GM23338 (cell line): ENCODE measurements at regions not wholly inside any gene's neighbourhood (a gene's known extent, or its start where the extent isn't known, plus 50 kb on each side); places are given as distances from the start of the nearest gene placed in this dataset.
A peak's percentile ranks its signal among the peaks of the same experiment; 100 is the strongest.

Experiments
- ATAC-seq: fragments of 200-7000 bp; cut with Tn5 transposase; 3 replicates; pipeline ENCODE4 v1.9.1; 2020
- DNase-seq: peaks from one replicate; pipeline ENCODE4 v3.0.0-alpha.2; 2015; ENCODE audit warnings: low spot score
- H2AFZ ChIP-seq: fragments of 200-600 bp; sonication (generic); 2 replicates; pipeline ENCODE4 v1.8.0; 2016; ENCODE audit warnings: antibody characterized with exemption, mild to moderate bottlenecking, moderate library complexity
- H3F3A ChIP-seq: fragments of 200-600 bp; sonication (generic); replicated peaks from 2 replicates; pipeline ENCODE4 v1.8.0; 2017; ENCODE audit warnings: antibody characterized with exemption, mixed run types, low read depth
- H3K27ac ChIP-seq: fragments of 200-600 bp; sonication (generic); 2 replicates; pipeline ENCODE4 v1.6.1; 2016; ENCODE audit warnings: low read depth
- H3K27me3 ChIP-seq: fragments of 200-600 bp; sonication (generic); 2 replicates; pipeline ENCODE4 v1.8.0; 2016; ENCODE audit warnings: mild to moderate bottlenecking, mixed run types, moderate library complexity; ENCODE audit not compliant: insufficient read depth
- H3K36me3 ChIP-seq: fragments of 200-600 bp; sonication (generic); 2 replicates; pipeline ENCODE4 v1.8.0; 2016; ENCODE audit warnings: mild to moderate bottlenecking; ENCODE audit not compliant: insufficient read depth
- H3K4me1 ChIP-seq: fragments of 200-600 bp; sonication (generic); 2 replicates; pipeline ENCODE4 v1.8.0; 2016; ENCODE audit warnings: mild to moderate bottlenecking, moderate library complexity; ENCODE audit not compliant: insufficient read depth
- H3K4me2 ChIP-seq: fragments of 200-600 bp; sonication (generic); 2 replicates; pipeline ENCODE4 v1.7.1; 2017; ENCODE audit warnings: mixed run types
- H3K4me3 ChIP-seq: fragments of 200-600 bp; sonication (generic); 2 replicates; pipeline ENCODE4 v1.6.1; 2016; ENCODE audit warnings: mixed run types
- H3K79me2 ChIP-seq: fragments of 200-600 bp; sonication (generic); replicated peaks from 2 replicates; pipeline ENCODE4 v1.8.0; 2017; ENCODE audit warnings: mild to moderate bottlenecking; ENCODE audit not compliant: insufficient read depth
- H3K9me2 ChIP-seq: fragments of 200-600 bp; sonication (generic); 2 replicates; pipeline ENCODE4 v1.8.0; 2017; ENCODE audit not compliant: insufficient read depth
- H4K20me1 ChIP-seq: fragments of 200-600 bp; sonication (generic); replicated peaks from 2 replicates; pipeline ENCODE4 v1.8.0; 2017; ENCODE audit warnings: mild to moderate bottlenecking; ENCODE audit not compliant: insufficient read depth
- H3K27ac Mint-ChIP-seq: 2 replicates; pipeline ENCODE4 v1.8.0; 2020; ENCODE audit warnings: inconsistent platforms, mild to moderate bottlenecking, moderate library complexity, mixed read lengths
- H3K27me3 Mint-ChIP-seq: 3 replicates; pipeline ENCODE4 v1.8.0; 2022; ENCODE audit warnings: low read depth, mild to moderate bottlenecking, moderate library complexity, mixed read lengths, inconsistent platforms; ENCODE audit not compliant: insufficient read depth, poor library complexity
- H3K36me3 Mint-ChIP-seq: 3 replicates; pipeline ENCODE4 v1.8.0; 2021; ENCODE audit warnings: low read depth, mild to moderate bottlenecking, inconsistent platforms, moderate library complexity, mixed read lengths
- H3K4me1 Mint-ChIP-seq: 3 replicates; pipeline ENCODE4 v1.8.0; 2020; ENCODE audit warnings: mild to moderate bottlenecking, inconsistent platforms, mixed read lengths
- H3K4me3 Mint-ChIP-seq: 3 replicates; pipeline ENCODE4 v1.8.0; 2021; ENCODE audit warnings: moderate library complexity, mild to moderate bottlenecking, inconsistent platforms, mixed read lengths
- H3K9me3 Mint-ChIP-seq: 3 replicates; pipeline ENCODE4 v1.8.0; 2020; ENCODE audit warnings: moderate library complexity, mild to moderate bottlenecking, inconsistent platforms, mixed read lengths
- CREB1 ChIP-seq: fragments of 250-450 bp; sonication (Bioruptor Pico); IDR thresholded peaks from 2 replicates; pipeline ENCODE4 v1.5.0; 2020; ENCODE audit warnings: low read depth, mild to moderate bottlenecking, moderate library complexity
- CTCF ChIP-seq, 2 experiments: fragments of 200-600 bp in 1 of 2; sonication (generic) in 1 of 2; conservative IDR thresholded peaks; 2 replicates each; pipeline versions ENCODE4 v1.5.1 to v1.6.1; 2016 to 2017; ENCODE audit warnings: antibody characterized with exemption in 2 of 2, low read depth in 2 of 2, mild to moderate bottlenecking in 2 of 2, moderate library complexity in 1 of 2
- ETS1 ChIP-seq: IDR thresholded peaks from 2 replicates; pipeline ENCODE4 v1.6.1; 2016; ENCODE audit warnings: antibody characterized with exemption
- EZH2 ChIP-seq: fragments of 200-600 bp; sonication (generic); IDR thresholded peaks from one replicate; pipeline ENCODE4 v1.8.0; 2017; ENCODE audit warnings: antibody characterized with exemption, mild to moderate bottlenecking, low read depth; ENCODE audit not compliant: unreplicated experiment
- EZH2phosphoT487 ChIP-seq: fragments of 200-600 bp; sonication (generic); IDR thresholded peaks from one replicate; pipeline ENCODE4 v1.8.1; 2018; ENCODE audit warnings: antibody characterized with exemption; ENCODE audit not compliant: unreplicated experiment
- JUNB ChIP-seq: IDR thresholded peaks from one replicate; pipeline ENCODE4 v1.6.1; 2016; ENCODE audit warnings: antibody characterized with exemption; ENCODE audit not compliant: unreplicated experiment
- NANOG ChIP-seq: IDR thresholded peaks from 2 replicates; pipeline ENCODE4 v1.6.1; 2016; ENCODE audit warnings: antibody characterized with exemption, borderline replicate concordance
- POLR2AphosphoS5 ChIP-seq: IDR thresholded peaks from 2 replicates; pipeline ENCODE4 v1.6.1; 2016; ENCODE audit warnings: antibody characterized with exemption, low read depth
- REST ChIP-seq: IDR thresholded peaks from one replicate; pipeline ENCODE4 v1.6.1; 2018; ENCODE audit warnings: antibody characterized with exemption; ENCODE audit not compliant: unreplicated experiment
- STAT1 ChIP-seq: IDR thresholded peaks from one replicate; pipeline ENCODE4 v1.6.1; 2016; ENCODE audit warnings: antibody characterized with exemption; ENCODE audit not compliant: unreplicated experiment
- ZNF114 ChIP-seq: fragments of 250-450 bp; sonication (Bioruptor Pico); IDR thresholded peaks from 2 replicates; pipeline ENCODE4 v1.5.0; 2020; ENCODE audit warnings: mild to moderate bottlenecking, moderate library complexity
- ZNF331 ChIP-seq: fragments of 250-450 bp; sonication (Bioruptor Pico); IDR thresholded peaks from 2 replicates; pipeline ENCODE4 v1.5.0; 2020; ENCODE audit warnings: low read depth, mild to moderate bottlenecking, moderate library complexity
- ZNF462 ChIP-seq: fragments of 250-450 bp; sonication (Bioruptor Pico); IDR thresholded peaks from 2 replicates; pipeline ENCODE4 v1.5.0; 2020; ENCODE audit warnings: mild to moderate bottlenecking, moderate library complexity

GRCh38 chr18:22847392-22847791 lies 85.7 kb upstream of the RBBP8 start:
- H3K79me2 ChIP-seq: no peaks in the 10 kb centered on the region
- no peaks in the 10 kb centered on the region for H3K9me2 ChIP-seq
- H3K27me3 ChIP-seq: no peaks in the 10 kb centered on the region
- Mint-ChIP-seq H3K4me3 (no peak overlapping the region), H3K27me3 (no peaks in the 10 kb centered on the region), H3K9me3 (no peaks in the 10 kb centered on the region), H3K36me3 (no peaks in the 10 kb centered on the region), H3K4me1 (peaks cover 21% of the 10 kb centered on the region; the same call in 2 of the 3 replicates), H3K27ac (no peak overlapping the region; the same call in 1 of the 2 replicates)
- 0 out of 2 replicates have a peak overlapping the region, but pooled peaks have one; percentile 2 for H3K27ac ChIP-seq
- no peaks in the 10 kb centered on the region for H3F3A ChIP-seq
- peaks cover 8% of the 10 kb centered on the region; the same call in 1 of the 2 replicates for H3K4me1 ChIP-seq
- TF ChIP-seq REST (no peak), EZH2 (no peak), NANOG (no peak), ZNF114 (CRISPR knock-in tag) (no peak), CTCF (conservative IDR thresholded peaks at IDR 0.05; ENCODE audit: low read depth in 2 of 2) (no peak), POLR2AphosphoS5 (no peak), ZNF462 (CRISPR knock-in tag) (no peak), ETS1 (no peak), EZH2phosphoT487 (no peak), CREB1 (CRISPR knock-in tag) (no peak), STAT1 (no peak), ZNF331 (CRISPR knock-in tag) (no peak), JUNB (no peak)
- no peak overlapping the region for H3K4me2 ChIP-seq
- no peak overlapping the region for H3K4me3 ChIP-seq
- H3K36me3 ChIP-seq: no peaks in the 10 kb centered on the region
- no peak overlapping the region for H2AFZ ChIP-seq
- no peaks in the 10 kb centered on the region for H4K20me1 ChIP-seq
- DNase-seq (peak; percentile 3), ATAC-seq (no peak)
